LHCN-M2 (cell line): ENCODE measurements at regions not wholly inside any gene's neighbourhood (a gene's known extent, or its start where the extent isn't known, plus 50 kb on each side); places are given as distances from the start of the nearest gene placed in this dataset.

Experiments
- DNase-seq: peaks from one replicate; pipeline ENCODE4 v3.0.0-alpha.2; 2012; ENCODE audit warnings: low read depth

GRCh38 chr6:117077300-117077699 lies 188.1 kb upstream of the VGLL2 start:
- no peak for DNase-seq

- no peak for DNase-seq
Observed at GRCh38 chr6:117078624-117079023, 186.7 kb upstream of the VGLL2 start.

GRCh38 chr6:117079951-117080350 lies 185.4 kb upstream of the VGLL2 start:
- no peak for DNase-seq

GRCh38 chr6:117089604-117090003 lies 175.8 kb upstream of the VGLL2 start:
- DNase-seq: no peak

- DNase-seq: no peak
Observed at GRCh38 chr6:117110146-117110545, 155.2 kb upstream of the VGLL2 start.

- DNase-seq: no peak
Observed at GRCh38 chr6:117110737-117111136, 154.6 kb upstream of the VGLL2 start.

- no peak for DNase-seq
Observed at GRCh38 chr6:117117652-117118051, 147.7 kb upstream of the VGLL2 start.

GRCh38 chr6:117118490-117118889 lies 146.9 kb upstream of the VGLL2 start:
- no peak for DNase-seq

- no peak for DNase-seq
Observed at GRCh38 chr6:117126213-117126612, 139.1 kb upstream of the VGLL2 start.

GRCh38 chr6:117128052-117128451 lies 137.3 kb upstream of the VGLL2 start:
- no peak for DNase-seq

- DNase-seq: no peak
Observed at GRCh38 chr6:117130125-117130524, 135.2 kb upstream of the VGLL2 start.

- DNase-seq: no peak
Observed at GRCh38 chr6:117136702-117137101, 128.7 kb upstream of the VGLL2 start.

GRCh38 chr6:117137711-117138110 lies 127.6 kb upstream of the VGLL2 start:
- no peak for DNase-seq

- no peak for DNase-seq
Observed at GRCh38 chr6:117138425-117138824, 126.9 kb upstream of the VGLL2 start.

GRCh38 chr6:117138920-117139319 lies 126.4 kb upstream of the VGLL2 start:
- DNase-seq: peak; percentile 22

- DNase-seq: no peak
Observed at GRCh38 chr6:117142142-117142541, 123.2 kb upstream of the VGLL2 start.

GRCh38 chr6:117142995-117143394 lies 122.4 kb upstream of the VGLL2 start:
- no peak for DNase-seq

- DNase-seq: no peak
Observed at GRCh38 chr6:117143647-117144046, 121.7 kb upstream of the VGLL2 start.

- DNase-seq: no peak
Observed at GRCh38 chr6:117145940-117146339, 119.4 kb upstream of the VGLL2 start.

GRCh38 chr6:117149324-117149723 lies 116.0 kb upstream of the VGLL2 start:
- DNase-seq: peak; percentile 24

GRCh38 chr6:117156741-117157140 lies 108.6 kb upstream of the VGLL2 start:
- DNase-seq: no peak

- DNase-seq: no peak
Observed at GRCh38 chr6:117157448-117157847, 107.9 kb upstream of the VGLL2 start.

GRCh38 chr6:117165911-117166499 lies 99.4 kb upstream of the VGLL2 start:
- peak; percentile 44 for DNase-seq
